ENCODE measurements at regions not wholly inside any gene's neighbourhood (a gene's known extent, or its start where the extent isn't known, plus 50 kb on each side); places are given as distances from the start of the nearest gene placed in this dataset.
"Not testable (repeated sequence)": the region's sequence is repeated elsewhere in the genome, so short reads cannot be mapped to it uniquely, and the experiment has no call there.

GRCh38 chr3:169029674-169030285 lies 633.7 kb downstream of the MECOM start:
- no peak for DNase-seq

DNA sequence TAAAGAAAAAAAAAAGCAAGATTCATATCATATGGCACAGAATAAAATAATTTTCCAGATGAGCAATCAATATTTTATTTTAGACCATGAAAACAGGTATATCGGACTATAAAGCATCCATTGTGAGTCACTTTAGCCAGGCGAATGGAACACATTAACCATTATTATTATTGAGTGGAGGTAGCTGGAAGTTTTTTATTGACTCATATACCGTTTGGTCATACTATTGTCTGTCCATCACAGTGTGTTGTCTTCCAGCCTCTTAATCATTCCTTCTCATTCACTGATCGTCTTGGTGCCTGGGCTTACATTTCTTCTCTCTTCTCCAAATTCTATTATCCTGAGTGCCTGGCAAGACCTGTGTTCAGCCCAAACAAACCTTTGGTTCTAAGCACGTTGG lies 634.8 kb downstream of the MECOM start:
- DNase-seq = no peak

- no peak for DNase-seq
Observed at GRCh38 chr3:169026543-169027182, 636.8 kb downstream of the MECOM start.

- no peak for DNase-seq
Observed at GRCh38 chr3:169022457-169022856, 641.1 kb downstream of the MECOM start.

GRCh38 chr3:169020371-169020770 lies 643.1 kb downstream of the MECOM start:
- no peak for DNase-seq

DNA sequence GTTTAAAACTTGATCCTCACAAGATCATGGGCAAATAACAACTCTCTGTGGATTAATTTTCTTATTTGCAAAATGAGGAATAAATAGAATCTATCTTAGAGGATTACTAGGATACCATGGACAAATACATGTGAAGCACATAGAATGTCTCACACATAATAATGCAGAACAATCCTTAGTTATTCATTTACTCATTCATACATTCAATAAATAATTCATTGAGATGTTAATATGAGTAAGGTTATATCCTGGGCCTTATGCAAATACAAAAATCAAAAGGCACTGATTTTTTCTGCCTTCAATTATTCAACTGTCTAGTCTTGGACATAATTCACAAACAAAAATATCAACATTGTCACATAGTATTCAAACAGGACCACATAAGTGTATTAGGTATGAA lies 654.1 kb downstream of the MECOM start:
- no peak for DNase-seq

DNA sequence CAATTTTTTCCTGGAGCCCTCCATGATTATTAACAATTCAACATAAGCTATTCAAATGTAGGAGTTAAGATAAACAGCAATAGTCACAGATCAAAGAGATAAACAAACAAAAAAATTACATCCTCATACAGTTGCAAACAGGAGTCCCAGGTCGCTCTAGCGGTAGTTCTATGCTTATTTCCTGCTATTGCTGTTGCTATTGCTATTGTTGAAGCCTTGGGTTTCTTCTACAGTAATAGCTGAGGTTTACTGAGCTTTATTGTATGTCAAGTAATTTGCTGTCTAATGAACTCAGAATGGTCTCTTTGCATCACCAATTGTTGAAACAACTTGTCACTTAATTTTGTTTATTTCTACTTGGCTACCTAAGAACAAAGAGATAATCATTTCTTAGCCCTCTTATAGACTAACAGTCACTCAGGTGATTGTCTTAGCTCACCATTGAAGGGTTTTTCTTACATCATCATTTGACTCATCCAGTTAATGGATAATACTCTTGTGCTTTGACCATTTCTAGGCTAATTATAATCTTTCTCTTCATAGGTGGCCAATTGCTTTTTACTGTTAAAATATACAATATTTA lies 654.6 kb downstream of the MECOM start:
- DNase-seq = no peak

GRCh38 chr3:169007145-169007544 lies 656.4 kb downstream of the MECOM start:
- DNase-seq = no peak

GRCh38 chr3:169006398-169006797 lies 657.1 kb downstream of the MECOM start:
- DNase-seq = not testable (repeated sequence)

GRCh38 chr3:169002689-169003088 lies 660.8 kb downstream of the MECOM start:
- DNase-seq = no peak

- no peak for DNase-seq
Observed at GRCh38 chr3:168998792-168999191, 664.7 kb downstream of the MECOM start.

GRCh38 chr3:168997488-168997887 lies 666.0 kb downstream of the MECOM start:
- DNase-seq = no peak

DNA sequence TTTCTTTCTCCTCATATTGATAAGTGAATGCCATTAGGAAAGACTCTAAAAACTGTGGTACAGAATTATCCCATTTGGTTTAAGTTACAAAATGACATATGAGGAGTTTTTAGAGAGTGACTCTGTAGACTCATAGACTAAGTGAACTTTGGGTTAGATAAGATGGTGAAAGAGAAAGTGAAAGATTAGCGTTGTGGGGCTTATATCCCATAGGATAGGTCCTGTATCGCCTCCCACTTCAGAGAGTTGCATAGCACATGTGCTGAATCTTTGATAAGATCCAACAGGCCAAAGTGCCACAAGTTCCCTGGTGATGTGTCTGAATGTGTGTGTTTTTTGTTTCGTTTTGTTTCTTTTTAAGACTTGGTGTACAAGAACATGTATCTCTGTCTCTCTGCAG lies 666.9 kb downstream of the MECOM start:
- DNase-seq = no peak

GRCh38 chr3:168995129-168995528 lies 668.4 kb downstream of the MECOM start:
- no peak for DNase-seq

GRCh38 chr3:168991803-168992202 lies 671.7 kb downstream of the MECOM start:
- no peak for DNase-seq

DNA sequence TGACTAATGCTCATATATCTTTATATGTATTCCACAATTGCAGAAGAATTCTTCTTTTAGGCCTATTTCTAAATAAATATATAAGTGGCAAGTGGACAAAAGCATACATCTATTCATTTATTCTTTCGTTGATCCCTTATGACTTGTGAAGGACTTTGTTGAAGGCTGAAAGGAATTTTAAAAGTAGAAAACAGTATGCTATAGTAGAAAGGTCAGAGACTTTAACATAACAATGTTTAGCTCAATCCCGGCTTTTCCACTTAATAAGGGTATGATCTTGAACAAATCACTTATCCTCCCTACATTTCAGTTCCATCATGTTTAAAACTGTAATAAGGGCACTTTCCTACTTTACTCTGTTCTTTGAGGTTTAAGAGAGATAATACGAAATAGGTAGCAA lies 672.9 kb downstream of the MECOM start:
- DNase-seq = no peak

DNA sequence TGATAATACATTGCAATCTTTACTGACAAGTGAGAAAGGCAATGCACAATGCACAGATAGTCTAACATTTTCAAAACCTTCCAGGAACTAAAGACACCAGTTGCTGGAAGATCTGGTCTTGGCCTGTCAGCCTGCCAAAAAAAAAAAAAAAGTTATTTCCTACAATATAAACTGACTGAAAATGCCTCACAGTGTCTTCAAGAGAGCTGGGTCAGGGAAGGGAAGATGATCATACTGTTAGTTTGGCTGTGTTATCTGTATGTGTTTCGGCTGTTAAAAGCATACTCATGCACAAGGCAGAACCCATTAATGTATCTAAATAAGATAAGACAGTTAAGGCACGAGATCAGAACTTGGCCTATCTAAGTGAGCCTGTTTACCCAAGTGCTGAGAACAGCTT lies 673.4 kb downstream of the MECOM start:
- DNase-seq = no peak

- DNase-seq = no peak
Observed at GRCh38 chr3:168989396-168989795, 674.1 kb downstream of the MECOM start.

- no peak for DNase-seq
Observed at GRCh38 chr3:168988853-168989252, 674.7 kb downstream of the MECOM start.

- DNase-seq = no peak
Observed at GRCh38 chr3:168984872-168985271, 678.6 kb downstream of the MECOM start.

DNA sequence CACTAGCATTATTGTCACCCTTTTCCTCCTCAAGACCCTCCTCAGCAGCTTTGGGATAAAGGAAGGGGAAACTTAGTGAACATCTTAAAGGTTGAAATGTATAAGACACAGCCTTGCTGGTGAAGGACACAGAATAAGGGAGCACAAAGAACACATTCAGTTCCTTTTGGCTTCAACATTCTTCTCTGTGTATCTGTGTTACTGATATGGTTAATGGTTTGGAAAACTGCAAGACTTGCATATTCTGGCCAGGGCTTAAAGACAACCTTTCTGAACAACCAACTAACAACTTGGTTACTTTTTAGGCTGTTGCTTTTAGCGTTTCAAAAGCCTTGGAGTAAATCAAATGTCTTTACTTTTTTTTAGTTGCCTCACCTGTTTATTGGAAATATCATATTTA lies 680.5 kb downstream of the MECOM start:
- DNase-seq = no peak

- no peak for DNase-seq
Observed at GRCh38 chr3:168981396-168981795, 682.1 kb downstream of the MECOM start.

GRCh38 chr3:168977716-168978374 lies 685.7 kb downstream of the MECOM start:
- DNase-seq = no peak

- no peak for DNase-seq
Observed at GRCh38 chr3:168976969-168977368, 686.5 kb downstream of the MECOM start.

Data from midbrain (tissue), 1 donor.